B cell (primary cell): ENCODE measurements at regions not wholly inside any gene's neighbourhood (a gene's known extent, or its start where the extent isn't known, plus 50 kb on each side); places are given as distances from the start of the nearest gene placed in this dataset.
"Not testable (repeated sequence)": the region's sequence is repeated elsewhere in the genome, so short reads cannot be mapped to it uniquely, and the experiment has no call there.

ENCODE experiments used
- ATAC-seq: fragments of 200-7000 bp; cut with Tn5 transposase; one replicate; pipeline ENCODE4 v1.10.0; 2021; ENCODE audit warnings: low read depth, mild to moderate bottlenecking, moderate number of reproducible peaks, moderate library complexity
- CTCF ChIA-PET: fragments of 350-600 bp; sonication (Branson Sonifier 250); formaldehyde crosslinking; loops from one replicate; lab custom pipeline; 2021; ENCODE audit warnings: antibody characterized with exemption, inconsistent platforms; lab: Charles Lee
- POLR2A ChIA-PET: fragments of 350-600 bp; sonication (Branson Sonifier 250); formaldehyde crosslinking; loops from one replicate; lab custom pipeline; 2021; ENCODE audit warnings: antibody characterized with exemption; lab: Charles Lee
- DNase-seq: peaks from one replicate; pipeline ENCODE4 v3.0.0; 2013
- H2AFZ ChIP-seq: 2 replicates; pipeline ENCODE4 v1.6.1; 2012; ENCODE audit warnings: mild to moderate bottlenecking, low read depth, low read length; ENCODE audit not compliant: insufficient read depth, poor library complexity, severe bottlenecking
- H3K27ac ChIP-seq, 2 donors: 1 replicate in 1 of 2; 2 replicates in 1 of 2; pipeline ENCODE4 v1.5.1; 2012 to 2013; ENCODE audit warnings: low read length in 2 of 2, mild to moderate bottlenecking in 2 of 2, moderate library complexity in 1 of 2
- H3K27me3 ChIP-seq, 4 experiments: fragments of 200-600 bp in 1 of 4; sonication (generic) in 1 of 4; replicated peaks in 1 of 4; 1 replicate in 2 of 4; 2 replicates in 2 of 4; pipeline versions ENCODE4 v1.6.1 to v1.7.0; 2013 to 2016; ENCODE audit warnings: low read length in 3 of 4, mild to moderate bottlenecking in 2 of 4, mixed read lengths in 1 of 4, moderate library complexity in 1 of 4; ENCODE audit not compliant: insufficient read depth in 4 of 4, control insufficient read depth in 3 of 4; ENCODE audit errors: control extremely low read depth in 1 of 4
- H3K36me3 ChIP-seq, 2 experiments: replicated peaks in 1 of 2; 1 replicate in 1 of 2; 2 replicates in 1 of 2; pipeline versions ENCODE4 v1.6.1 to v1.7.1; 2013; ENCODE audit warnings: low read length in 1 of 2; ENCODE audit not compliant: insufficient read depth in 2 of 2, control insufficient read depth in 1 of 2; ENCODE audit errors: control extremely low read depth in 1 of 2, extremely low read depth in 1 of 2
- H3K4me1 ChIP-seq, 2 donors: fragments of 200-600 bp in 1 of 2; sonication (generic) in 1 of 2; 1 replicate in 1 of 2; 2 replicates in 1 of 2; pipeline versions ENCODE4 v1.5.1 to v1.6.1; 2013 to 2017; ENCODE audit warnings: low read length in 2 of 2; ENCODE audit not compliant: control insufficient read depth in 2 of 2, insufficient read depth in 2 of 2
- H3K4me2 ChIP-seq: replicated peaks from 2 replicates; pipeline ENCODE3; 2012; ENCODE audit warnings: mild to moderate bottlenecking, low read depth, low read length; ENCODE audit not compliant: poor library complexity, severe bottlenecking
- H3K4me3 ChIP-seq, 5 experiments: fragments of 200-600 bp in 1 of 5; sonication (generic) in 1 of 5; 1 replicate in 3 of 5; 2 replicates in 2 of 5; pipeline versions ENCODE4 v1.5.1 to v1.7.0; 2011 to 2016; ENCODE audit warnings: low read length in 4 of 5, mild to moderate bottlenecking in 4 of 5, low read depth in 2 of 5, control low read depth in 1 of 5, moderate library complexity in 1 of 5; ENCODE audit not compliant: insufficient read depth in 1 of 5; ENCODE audit errors: control extremely low read depth in 1 of 5, extremely low read depth in 1 of 5
- H3K79me2 ChIP-seq: fragments of 200-600 bp; sonication (generic); one replicate; pipeline ENCODE4 v1.6.0; 2016; ENCODE audit warnings: low read length; ENCODE audit not compliant: control insufficient read depth, insufficient read depth
- H3K9ac ChIP-seq: fragments of 200-600 bp; sonication (generic); 2 replicates; pipeline ENCODE4 v1.6.1; 2017; ENCODE audit warnings: mild to moderate bottlenecking, low read length, moderate library complexity
- H3K9me3 ChIP-seq, 3 donors: one replicate each; pipeline versions ENCODE4 v1.6.1 to v1.7.1; 2013; ENCODE audit warnings: low read length in 2 of 3; ENCODE audit not compliant: control insufficient read depth in 2 of 3, insufficient read depth in 1 of 3; ENCODE audit errors: control extremely low read depth in 1 of 3
- H4K20me1 ChIP-seq: 2 replicates; pipeline ENCODE4 v1.6.0; 2012; ENCODE audit warnings: mild to moderate bottlenecking, low read length; ENCODE audit not compliant: insufficient read depth, control insufficient read depth, poor library complexity, severe bottlenecking
- H3K27ac Mint-ChIP-seq: one replicate; pipeline ENCODE4 v1.8.0; 2021; ENCODE audit warnings: mixed read lengths
- H3K27me3 Mint-ChIP-seq: one replicate; pipeline ENCODE4 v1.8.0; 2021; ENCODE audit warnings: mixed read lengths
- H3K4me1 Mint-ChIP-seq: one replicate; pipeline ENCODE4 v1.8.0; 2021; ENCODE audit warnings: mixed read lengths
- H3K4me3 Mint-ChIP-seq: one replicate; pipeline ENCODE4 v1.8.0; 2021; ENCODE audit warnings: mixed read lengths
- H3K9me3 Mint-ChIP-seq: one replicate; pipeline ENCODE4 v1.8.0; 2022; ENCODE audit warnings: mixed read lengths; ENCODE audit not compliant: insufficient read depth
- WGBS: methylation state at CpG from one replicate; pipeline ENCODE4 v1.1.5; 2013; ENCODE audit warnings: missing lambda C conversion rate; ENCODE audit not compliant: insufficient coverage; 5-methylcytosine and 5-hydroxymethylcytosine counted together
- intact Hi-C: fragments of 100-400 bp; cut with micrococcal nuclease; formaldehyde crosslinking; loops from one replicate; pipeline ENCODE4 v1.10.0; 2022

- H3K27ac Mint-ChIP-seq, H3K4me1 ChIP-seq, intact Hi-C loops, ATAC-seq, H3K4me1 Mint-ChIP-seq, H3K27me3 Mint-ChIP-seq, H3K27me3 ChIP-seq, H3K36me3 ChIP-seq, H3K9me3 ChIP-seq, DNase-seq, CTCF ChIA-PET, H3K4me3 ChIP-seq, POLR2A ChIA-PET, H2AFZ ChIP-seq, H3K4me3 Mint-ChIP-seq, H3K9me3 Mint-ChIP-seq, H3K79me2 ChIP-seq, H3K27ac ChIP-seq, H4K20me1 ChIP-seq, H3K9ac ChIP-seq, H3K4me2 ChIP-seq: not testable (repeated sequence)
- no CpG with 5 or more reads among the region's 16 CpGs for WGBS
Measured at GRCh38 chr15:85201118-85201793, 179.1 kb upstream of the AKAP13 start.

DNA sequence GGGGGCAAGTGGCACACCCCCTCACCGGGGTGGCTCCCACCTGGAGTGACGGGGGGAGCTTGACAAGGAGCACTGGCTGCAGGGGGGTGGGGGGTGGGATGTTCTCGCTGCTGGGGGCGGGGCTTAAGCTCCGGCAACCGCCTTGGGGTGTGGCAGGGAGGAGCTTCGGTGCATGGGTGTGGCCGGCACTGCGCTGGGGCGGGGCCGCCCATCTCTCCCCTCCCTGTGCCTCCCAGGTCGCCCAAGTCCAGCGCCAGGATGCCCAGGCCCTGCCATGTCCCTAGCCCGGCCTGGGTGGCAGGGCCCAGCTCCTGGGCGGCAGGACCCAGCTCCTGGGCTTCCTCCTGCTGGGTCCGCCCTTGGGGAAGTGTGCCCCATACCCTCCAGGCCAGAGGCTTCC, 175.9 kb upstream of the AKAP13 start:
- not testable (repeated sequence) for H3K27me3 Mint-ChIP-seq

GRCh38 chr15:85233791-85234325, 146.5 kb upstream of the AKAP13 start:
- POLR2A ChIA-PET, H4K20me1 ChIP-seq, H3K27me3 ChIP-seq, ATAC-seq, H3K4me1 ChIP-seq, H3K9me3 Mint-ChIP-seq, H3K9me3 ChIP-seq, CTCF ChIA-PET, H3K4me3 Mint-ChIP-seq, H3K4me2 ChIP-seq, H2AFZ ChIP-seq, H3K27me3 Mint-ChIP-seq, H3K36me3 ChIP-seq, H3K27ac Mint-ChIP-seq, intact Hi-C loops, H3K27ac ChIP-seq, H3K4me1 Mint-ChIP-seq, H3K9ac ChIP-seq, H3K79me2 ChIP-seq, DNase-seq: not testable (repeated sequence)
- H3K4me3 ChIP-seq: peak overlapping the region in 2 of 5 experiments; percentile 21 to 29
- WGBS: 0% methylated on average over 1 of the region's 62 CpGs

More for the DNA sequence above, 175.9 kb upstream of the AKAP13 start:
- H3K27ac Mint-ChIP-seq, H3K36me3 ChIP-seq, intact Hi-C loops, H2AFZ ChIP-seq, CTCF ChIA-PET, H3K9ac ChIP-seq, DNase-seq, H3K4me3 Mint-ChIP-seq, ATAC-seq, H3K27ac ChIP-seq, POLR2A ChIA-PET, H3K4me3 ChIP-seq, H3K9me3 Mint-ChIP-seq, H3K79me2 ChIP-seq, H3K27me3 ChIP-seq, H3K4me2 ChIP-seq, H3K4me1 Mint-ChIP-seq, H3K9me3 ChIP-seq, H3K4me1 ChIP-seq, H4K20me1 ChIP-seq: not testable (repeated sequence)
- WGBS: no CpG with 5 or more reads among the region's 16 CpGs

- H3K4me2 ChIP-seq, DNase-seq, H3K27me3 Mint-ChIP-seq, H3K4me1 ChIP-seq, H3K27ac ChIP-seq, H3K9me3 Mint-ChIP-seq, H3K27me3 ChIP-seq, H3K9me3 ChIP-seq, H4K20me1 ChIP-seq, intact Hi-C loops, POLR2A ChIA-PET, H3K36me3 ChIP-seq, H3K27ac Mint-ChIP-seq, CTCF ChIA-PET, H3K4me1 Mint-ChIP-seq, H2AFZ ChIP-seq, H3K9ac ChIP-seq, ATAC-seq, H3K79me2 ChIP-seq, H3K4me3 ChIP-seq: not testable (repeated sequence)
- no CpG with 5 or more reads among the region's 55 CpGs for WGBS
- H3K4me3 Mint-ChIP-seq: peak overlapping the region; percentile 62
Measured at GRCh38 chr15:85234450-85235196, 145.8 kb upstream of the AKAP13 start.
